Memory B cell (primary cell): ENCODE measurements at regions not wholly inside any gene's neighbourhood (a gene's known extent, or its start where the extent isn't known, plus 50 kb on each side); places are given as distances from the start of the nearest gene placed in this dataset.
"Not testable (repeated sequence)": the region's sequence is repeated elsewhere in the genome, so short reads cannot be mapped to it uniquely, and the experiment has no call there.

ENCODE experiments used
- ATAC-seq: fragments of 150-1000 bp; cut with Tn5 transposase; 2 replicates; pipeline ENCODE4 v1.10.0; 2021; ENCODE audit warnings: low read depth, mild to moderate bottlenecking, moderate library complexity
- DNase-seq, 2 donors: peaks; one replicate each; pipeline ENCODE4 v3.0.0; 2022; ENCODE audit warnings: low spot score in 2 of 2
- H3K27ac Mint-ChIP-seq: one replicate; pipeline ENCODE4 v1.8.0; 2022; ENCODE audit warnings: mild to moderate bottlenecking, moderate library complexity, mixed read lengths
- H3K27me3 Mint-ChIP-seq: one replicate; pipeline ENCODE4 v1.8.0; 2022; ENCODE audit warnings: mixed read lengths
- H3K36me3 Mint-ChIP-seq: one replicate; pipeline ENCODE4 v1.8.0; 2022; ENCODE audit warnings: mild to moderate bottlenecking, mixed read lengths
- H3K4me1 Mint-ChIP-seq: one replicate; pipeline ENCODE4 v1.8.0; 2022; ENCODE audit warnings: mixed read lengths
- H3K4me3 Mint-ChIP-seq: one replicate; pipeline ENCODE4 v1.8.0; 2022; ENCODE audit warnings: mild to moderate bottlenecking, moderate library complexity, mixed read lengths
- H3K9me3 Mint-ChIP-seq: one replicate; pipeline ENCODE4 v1.8.0; 2022; ENCODE audit warnings: mixed read lengths

- no peaks in the 10 kb centered on the region for H3K36me3 Mint-ChIP-seq
- ATAC-seq = no peak
- H3K4me1 Mint-ChIP-seq = peaks cover 4% of the 10 kb centered on the region
- no peak for DNase-seq
- peaks cover 1% of the 10 kb centered on the region for H3K9me3 Mint-ChIP-seq
- no peak overlapping the region for H3K27ac Mint-ChIP-seq
- no peak overlapping the region for H3K4me3 Mint-ChIP-seq
- peaks cover 2% of the 10 kb centered on the region for H3K27me3 Mint-ChIP-seq
Observed at GRCh38 chr3:33977227-33977626, 178.8 kb downstream of the PDCD6IP start.

- ATAC-seq (no peak), DNase-seq (no peak)
- Mint-ChIP-seq H3K27ac (no peak overlapping the region), H3K4me3 (no peak overlapping the region), H3K9me3 (peaks cover 1% of the 10 kb centered on the region), H3K36me3 (no peaks in the 10 kb centered on the region), H3K27me3 (no peaks in the 10 kb centered on the region), H3K4me1 (peaks cover 4% of the 10 kb centered on the region)
Observed at GRCh38 chr3:33980252-33980651, 181.8 kb downstream of the PDCD6IP start.

GRCh38 chr3:33982269-33982798, 183.9 kb downstream of the PDCD6IP start:
- no peak for ATAC-seq
- peaks cover 6% of the 10 kb centered on the region for H3K4me1 Mint-ChIP-seq
- no peak overlapping the region for H3K4me3 Mint-ChIP-seq
- no peak overlapping the region for H3K27ac Mint-ChIP-seq
- H3K27me3 Mint-ChIP-seq = no peaks in the 10 kb centered on the region
- no peak for DNase-seq
- peaks cover 1% of the 10 kb centered on the region for H3K9me3 Mint-ChIP-seq
- H3K36me3 Mint-ChIP-seq = no peaks in the 10 kb centered on the region

GRCh38 chr3:33982949-33983348, 184.5 kb downstream of the PDCD6IP start:
- not testable (repeated sequence) for H3K36me3 Mint-ChIP-seq, H3K4me3 Mint-ChIP-seq, H3K9me3 Mint-ChIP-seq, DNase-seq, H3K27ac Mint-ChIP-seq, H3K4me1 Mint-ChIP-seq, H3K27me3 Mint-ChIP-seq, ATAC-seq

GRCh38 chr3:33989229-33989628, 190.8 kb downstream of the PDCD6IP start:
- DNase-seq (no peak), ATAC-seq (no peak)
- H3K27me3 Mint-ChIP-seq = peaks cover 5% of the 10 kb centered on the region
- H3K4me1 Mint-ChIP-seq = peaks cover 2% of the 10 kb centered on the region
- H3K27ac Mint-ChIP-seq = no peak overlapping the region
- H3K4me3 Mint-ChIP-seq = no peak overlapping the region
- H3K9me3 Mint-ChIP-seq = no peaks in the 10 kb centered on the region
- H3K36me3 Mint-ChIP-seq = no peaks in the 10 kb centered on the region

- DNase-seq (no peak), ATAC-seq (no peak)
- peaks cover 5% of the 10 kb centered on the region for H3K27me3 Mint-ChIP-seq
- peaks cover 2% of the 10 kb centered on the region for H3K36me3 Mint-ChIP-seq
- no peaks in the 10 kb centered on the region for H3K4me1 Mint-ChIP-seq
- peaks cover 6% of the 10 kb centered on the region for H3K9me3 Mint-ChIP-seq
- no peak overlapping the region for H3K4me3 Mint-ChIP-seq
- no peak overlapping the region for H3K27ac Mint-ChIP-seq
Observed at GRCh38 chr3:33991673-33992072, 193.2 kb downstream of the PDCD6IP start.

GRCh38 chr3:33993631-33994030, 195.2 kb downstream of the PDCD6IP start:
- peaks cover 6% of the 10 kb centered on the region for H3K9me3 Mint-ChIP-seq
- peaks cover 8% of the 10 kb centered on the region for H3K27me3 Mint-ChIP-seq
- no peak overlapping the region for H3K4me3 Mint-ChIP-seq
- H3K36me3 Mint-ChIP-seq = peaks cover 2% of the 10 kb centered on the region
- H3K4me1 Mint-ChIP-seq = no peaks in the 10 kb centered on the region
- ATAC-seq (no peak), DNase-seq (no peak)
- no peak overlapping the region for H3K27ac Mint-ChIP-seq

- no peak overlapping the region for H3K27ac Mint-ChIP-seq
- peaks cover 6% of the 10 kb centered on the region for H3K9me3 Mint-ChIP-seq
- H3K4me3 Mint-ChIP-seq = no peak overlapping the region
- DNase-seq (no peak), ATAC-seq (no peak)
- peaks cover 2% of the 10 kb centered on the region for H3K36me3 Mint-ChIP-seq
- peaks cover 6% of the 10 kb centered on the region for H3K27me3 Mint-ChIP-seq
- no peaks in the 10 kb centered on the region for H3K4me1 Mint-ChIP-seq
Observed at GRCh38 chr3:33994568-33994967, 196.1 kb downstream of the PDCD6IP start.

GRCh38 chr3:34000301-34000700, 201.9 kb downstream of the PDCD6IP start:
- ATAC-seq = no peak
- no peaks in the 10 kb centered on the region for H3K4me1 Mint-ChIP-seq
- peaks cover 3% of the 10 kb centered on the region for H3K27me3 Mint-ChIP-seq
- DNase-seq = no peak
- no peak overlapping the region for H3K27ac Mint-ChIP-seq
- H3K4me3 Mint-ChIP-seq = no peak overlapping the region
- H3K9me3 Mint-ChIP-seq = peaks cover 4% of the 10 kb centered on the region
- no peaks in the 10 kb centered on the region for H3K36me3 Mint-ChIP-seq

- Mint-ChIP-seq H3K4me3 (no peak overlapping the region), H3K4me1 (no peaks in the 10 kb centered on the region), H3K27me3 (peaks cover 5% of the 10 kb centered on the region), H3K9me3 (peaks cover 4% of the 10 kb centered on the region), H3K36me3 (no peaks in the 10 kb centered on the region), H3K27ac (no peak overlapping the region)
- no peak for ATAC-seq
- DNase-seq = no peak
Observed at GRCh38 chr3:34001022-34001421, 202.6 kb downstream of the PDCD6IP start.

GRCh38 chr3:34001990-34002389, 203.6 kb downstream of the PDCD6IP start:
- no peak for DNase-seq
- Mint-ChIP-seq H3K4me1 (no peaks in the 10 kb centered on the region), H3K4me3 (no peak overlapping the region), H3K36me3 (no peaks in the 10 kb centered on the region), H3K9me3 (no peaks in the 10 kb centered on the region), H3K27me3 (peaks cover 5% of the 10 kb centered on the region), H3K27ac (no peak overlapping the region)
- ATAC-seq = no peak

GRCh38 chr3:34002569-34003100, 204.2 kb downstream of the PDCD6IP start:
- H3K9me3 Mint-ChIP-seq = no peaks in the 10 kb centered on the region
- H3K4me1 Mint-ChIP-seq = no peaks in the 10 kb centered on the region
- ATAC-seq (no peak), DNase-seq (no peak)
- no peaks in the 10 kb centered on the region for H3K36me3 Mint-ChIP-seq
- no peak overlapping the region for H3K27ac Mint-ChIP-seq
- H3K27me3 Mint-ChIP-seq = peaks cover 5% of the 10 kb centered on the region
- H3K4me3 Mint-ChIP-seq = no peak overlapping the region

- H3K36me3 Mint-ChIP-seq = no peaks in the 10 kb centered on the region
- no peak for DNase-seq
- H3K27me3 Mint-ChIP-seq = peaks cover 3% of the 10 kb centered on the region
- no peak for ATAC-seq
- peaks cover 1% of the 10 kb centered on the region for H3K9me3 Mint-ChIP-seq
- H3K27ac Mint-ChIP-seq = no peak overlapping the region
- H3K4me1 Mint-ChIP-seq = peaks cover 2% of the 10 kb centered on the region
- H3K4me3 Mint-ChIP-seq = no peak overlapping the region
Observed at GRCh38 chr3:34005886-34006285, 207.5 kb downstream of the PDCD6IP start.

- H3K27me3 Mint-ChIP-seq = peaks cover 3% of the 10 kb centered on the region
- no peak overlapping the region for H3K4me3 Mint-ChIP-seq
- H3K9me3 Mint-ChIP-seq = peaks cover 1% of the 10 kb centered on the region
- H3K27ac Mint-ChIP-seq = no peak overlapping the region
- H3K4me1 Mint-ChIP-seq = peaks cover 2% of the 10 kb centered on the region
- no peak for ATAC-seq
- no peaks in the 10 kb centered on the region for H3K36me3 Mint-ChIP-seq
- no peak for DNase-seq
Observed at GRCh38 chr3:34008191-34008590, 209.8 kb downstream of the PDCD6IP start.
